ENCODE measurements at regions not wholly inside any gene's neighbourhood (a gene's known extent, or its start where the extent isn't known, plus 50 kb on each side); places are given as distances from the start of the nearest gene placed in this dataset.
"Not testable (repeated sequence)": the region's sequence is repeated elsewhere in the genome, so short reads cannot be mapped to it uniquely, and the experiment has no call there.

DNA sequence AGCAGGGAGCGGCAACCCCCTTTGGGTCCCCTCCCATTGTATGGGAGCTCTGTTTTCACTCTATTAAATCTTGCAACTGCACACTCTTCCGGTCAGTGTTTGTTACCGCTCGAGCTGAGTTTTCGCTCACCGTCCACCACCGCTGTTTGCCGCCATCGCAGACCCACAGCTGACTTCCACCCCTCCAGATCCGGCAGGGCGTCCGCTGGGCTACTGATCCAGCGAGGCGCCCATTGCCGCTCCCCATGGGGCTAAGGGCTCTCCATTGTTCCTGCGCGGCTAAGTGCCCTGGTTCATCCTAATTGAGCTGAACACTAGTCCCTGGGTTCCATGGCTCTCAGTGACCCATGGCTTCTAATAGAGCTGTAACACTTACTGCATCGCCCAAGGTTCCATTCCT is 115.6 kb upstream of the AUTS2 start:
- no peak for DNase-seq (ENCODE audit: low read depth in 2 of 2)

DNA sequence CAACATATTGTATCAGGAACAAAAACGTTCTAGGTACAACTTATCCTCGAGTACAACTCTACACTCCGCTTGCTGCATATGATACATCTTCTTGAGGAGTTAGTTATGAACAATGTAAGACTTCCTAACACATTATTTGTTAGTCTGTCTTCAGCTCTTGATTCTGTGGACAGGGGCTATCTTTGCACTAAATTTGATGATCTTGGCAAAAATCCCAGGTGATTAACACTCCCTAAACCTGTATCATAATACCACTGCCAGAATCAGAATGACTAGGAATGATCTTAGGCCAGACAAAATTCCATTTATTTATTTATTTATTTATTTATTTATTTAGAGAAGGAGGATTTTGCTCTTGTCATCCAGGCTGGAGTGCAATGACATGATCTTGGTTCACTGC is 108.7 kb upstream of the AUTS2 start:
- no peak for DNase-seq (ENCODE audit: low read depth in 2 of 2)

DNA sequence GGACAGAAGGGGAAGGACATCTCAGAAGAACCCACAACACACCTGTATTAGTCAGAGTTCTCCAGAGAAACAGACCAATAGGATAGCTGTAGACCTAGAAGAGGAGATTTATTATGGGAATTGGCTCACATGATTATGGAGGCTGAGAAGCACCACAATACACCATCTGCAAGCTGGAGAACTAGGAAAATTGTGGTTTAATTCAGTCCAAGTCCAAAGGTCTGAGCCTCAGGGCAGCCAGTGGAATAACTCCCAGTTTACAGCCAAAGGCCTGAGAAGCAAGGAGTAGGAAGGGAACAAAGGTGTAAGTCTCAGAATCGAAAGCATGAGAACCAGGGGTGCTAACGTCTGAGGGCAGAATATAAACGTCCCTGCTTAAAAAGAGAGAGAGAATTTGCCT is 99.6 kb upstream of the AUTS2 start:
- DNase-seq (ENCODE audit: low read depth in 2 of 2): no peak

DNA sequence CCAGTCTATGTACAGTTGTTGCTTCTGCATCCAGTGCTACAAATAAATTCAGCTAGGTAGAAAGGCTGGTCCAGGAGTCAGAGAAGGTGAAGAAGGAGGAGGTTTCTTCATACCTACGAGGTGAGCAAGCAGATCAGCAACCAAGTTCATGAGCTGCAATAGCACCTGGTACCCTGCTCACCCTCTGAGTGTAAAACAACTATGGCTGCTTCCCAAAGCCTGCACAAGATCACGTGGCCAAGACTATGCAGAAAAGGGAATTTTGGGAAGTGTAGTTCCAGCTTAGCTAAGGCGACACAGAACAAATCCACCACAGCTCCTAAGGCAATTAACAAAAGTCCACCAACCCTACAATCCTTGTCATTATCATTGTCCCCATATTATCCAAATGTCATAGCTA is 95.9 kb upstream of the AUTS2 start:
- DNase-seq (ENCODE audit: low read depth in 2 of 2): no peak

DNA sequence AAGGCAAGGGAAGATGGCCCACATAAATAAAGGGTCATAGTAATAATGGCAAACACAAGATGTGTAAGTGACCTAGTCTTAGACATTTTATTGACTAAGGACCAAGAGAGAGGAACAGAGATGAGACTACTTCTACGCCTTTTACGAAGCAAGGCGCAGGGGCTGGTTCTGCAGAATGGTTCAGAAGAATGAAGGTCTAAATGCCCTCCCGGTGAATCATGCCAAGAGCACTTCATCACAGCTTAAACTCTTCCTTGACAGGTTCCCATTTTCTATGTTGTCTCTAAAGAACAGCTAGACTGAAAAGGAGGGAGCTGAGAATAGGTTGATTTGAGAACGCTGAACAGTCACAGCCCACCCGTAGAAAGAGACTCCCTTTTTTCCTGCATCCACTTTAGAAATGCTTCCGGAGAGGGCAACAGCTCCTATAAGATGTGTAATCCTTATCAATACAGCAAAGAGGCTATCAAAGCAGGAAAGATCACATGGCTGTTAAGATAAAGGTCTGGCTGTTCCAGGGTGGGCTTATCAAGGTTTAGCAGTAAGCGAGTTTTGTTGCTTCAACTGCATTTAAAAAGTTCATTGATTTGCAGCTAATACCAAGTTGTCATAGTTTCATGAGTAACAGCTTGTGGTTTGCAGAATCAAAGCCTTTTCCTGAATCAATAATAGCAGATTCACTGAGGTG is 93.4 kb upstream of the AUTS2 start:
- DNase-seq (ENCODE audit: low read depth in 2 of 2): no peak

DNA sequence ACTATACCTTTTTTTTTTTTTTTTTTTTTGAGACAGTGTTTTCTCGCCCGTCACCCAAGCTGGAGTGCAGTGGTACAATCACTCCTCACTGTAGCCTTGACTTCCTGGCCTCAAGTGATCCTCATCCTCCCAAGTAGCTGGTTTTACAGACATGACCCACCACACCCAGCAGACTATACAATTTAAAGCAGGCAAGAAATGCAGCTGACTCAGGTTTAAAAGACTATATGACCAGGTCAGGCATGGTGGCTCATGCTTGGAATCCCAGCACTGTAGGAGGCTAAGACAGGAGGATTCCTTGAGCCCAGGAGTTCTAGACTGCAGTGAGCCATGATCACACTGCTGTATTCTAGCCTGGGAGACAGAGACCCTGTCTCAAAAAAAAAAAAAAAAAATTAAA is 89.5 kb upstream of the AUTS2 start:
- no peak for DNase-seq (ENCODE audit: low read depth in 2 of 2)

DNA sequence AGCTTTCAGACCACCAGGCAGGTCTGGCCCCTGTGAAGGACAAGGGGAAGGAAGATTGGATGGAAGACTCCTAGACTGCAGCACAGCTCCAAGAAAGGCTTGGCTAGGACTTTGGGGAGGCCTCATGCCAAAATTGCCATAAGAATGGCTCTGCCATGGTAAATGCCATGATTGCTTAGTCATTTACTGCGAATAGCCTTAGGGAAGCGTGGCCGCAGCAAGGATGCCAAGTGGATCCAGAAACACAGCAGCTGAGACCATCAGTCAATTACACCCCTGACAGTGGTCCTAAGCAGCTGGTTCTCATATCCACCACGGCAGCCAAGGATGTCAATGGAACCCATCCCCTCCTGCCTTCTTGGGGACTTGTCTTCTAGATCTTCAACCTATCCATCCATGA is 88.2 kb upstream of the AUTS2 start:
- DNase-seq (ENCODE audit: low read depth in 2 of 2): no peak

DNA sequence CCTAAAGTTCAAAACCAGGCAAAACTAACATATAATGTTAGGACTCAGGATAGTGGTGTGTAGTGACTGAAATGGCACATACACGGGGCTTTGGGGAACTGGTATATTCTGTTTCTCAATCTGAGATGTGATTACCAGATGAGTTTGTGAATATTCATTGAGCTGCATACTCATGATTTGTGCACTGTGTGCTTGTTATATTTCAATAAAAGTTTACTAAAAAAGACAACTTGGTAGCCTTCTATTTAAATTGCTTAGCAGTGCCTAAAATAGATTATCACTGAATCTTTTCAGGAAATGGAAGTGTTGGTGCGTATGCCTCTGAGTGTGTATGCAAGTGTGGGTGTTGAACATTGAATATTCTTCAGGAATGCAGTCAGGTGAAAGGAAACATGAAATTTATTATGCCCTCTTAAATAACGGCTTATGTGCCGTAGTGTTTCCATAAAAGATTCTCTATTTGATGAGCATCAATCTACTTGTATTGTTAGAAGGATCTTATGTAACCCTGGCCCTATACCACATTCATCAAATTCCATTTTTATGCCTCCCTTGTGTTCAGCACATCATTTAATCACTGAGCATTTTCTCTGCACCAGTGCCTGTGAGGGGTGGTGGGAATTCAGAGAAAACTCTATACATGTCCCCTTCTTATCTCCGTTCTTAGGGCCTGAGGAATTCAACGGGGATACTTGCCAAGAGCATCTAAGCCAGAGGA is 82.6 kb upstream of the AUTS2 start:
- DNase-seq (ENCODE audit: low read depth in 2 of 2): no peak

DNA sequence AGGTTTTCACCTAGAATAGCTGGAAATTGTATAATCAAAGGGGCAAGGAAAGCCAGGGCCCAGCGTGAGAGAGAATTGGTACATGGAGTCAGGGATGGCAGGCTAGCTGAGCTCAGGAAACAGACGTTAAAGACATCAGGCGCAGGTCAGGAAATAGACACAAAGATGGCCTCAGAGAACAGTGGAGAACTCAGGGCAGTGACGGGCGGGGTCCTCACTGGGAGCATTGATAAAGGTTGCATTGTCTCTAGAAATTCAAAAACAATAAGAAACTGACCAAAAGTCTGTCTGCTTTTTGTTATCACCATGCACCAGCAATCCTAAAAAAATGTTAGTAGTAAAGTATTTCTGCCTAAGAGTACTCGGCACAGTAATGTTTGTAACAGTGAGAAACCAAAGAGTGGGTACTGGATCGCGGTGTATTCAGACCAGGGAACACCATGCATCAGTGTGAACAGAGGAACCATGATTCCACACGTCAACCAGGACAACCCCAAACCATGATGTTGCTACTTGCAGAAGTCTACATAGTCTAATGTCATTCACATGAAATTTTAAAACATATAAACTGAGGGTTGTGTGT is 81.9 kb upstream of the AUTS2 start:
- DNase-seq (ENCODE audit: low read depth in 2 of 2): no peak

DNA sequence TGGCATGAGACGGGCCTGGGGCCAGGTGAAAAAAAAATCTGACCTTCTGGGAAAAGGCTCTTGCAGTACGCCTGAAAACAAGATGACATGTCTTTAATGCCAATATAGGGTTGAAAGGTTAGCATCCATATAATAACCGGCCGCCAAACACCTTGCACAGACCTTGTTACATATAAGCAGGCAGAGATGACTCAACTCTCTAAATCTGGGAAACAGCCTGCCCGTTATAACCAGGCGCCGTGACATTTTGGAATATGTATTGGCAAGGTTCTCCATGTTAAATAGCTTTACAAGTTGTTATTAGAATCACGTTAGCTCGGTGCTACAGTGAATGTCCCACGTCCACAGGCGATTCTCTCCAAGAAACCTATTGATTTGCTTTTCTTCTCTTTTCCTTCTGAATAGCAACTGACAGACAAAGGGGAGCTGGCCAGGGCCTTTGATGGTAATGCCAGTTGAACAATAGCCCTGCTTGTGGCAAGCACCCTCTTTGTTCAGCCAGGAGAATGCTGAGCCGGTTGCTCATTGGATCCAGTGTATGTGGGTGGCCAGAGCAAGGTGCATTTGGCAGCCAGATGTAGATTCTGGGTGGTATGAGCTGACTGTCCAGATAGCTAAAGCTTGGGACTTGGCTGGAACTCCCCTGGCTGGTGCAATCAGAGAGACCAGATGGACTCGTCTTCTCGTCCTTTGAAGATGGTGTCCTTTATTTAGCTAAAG is 80.1 kb upstream of the AUTS2 start:
- DNase-seq (ENCODE audit: low read depth in 2 of 2): no peak

DNA sequence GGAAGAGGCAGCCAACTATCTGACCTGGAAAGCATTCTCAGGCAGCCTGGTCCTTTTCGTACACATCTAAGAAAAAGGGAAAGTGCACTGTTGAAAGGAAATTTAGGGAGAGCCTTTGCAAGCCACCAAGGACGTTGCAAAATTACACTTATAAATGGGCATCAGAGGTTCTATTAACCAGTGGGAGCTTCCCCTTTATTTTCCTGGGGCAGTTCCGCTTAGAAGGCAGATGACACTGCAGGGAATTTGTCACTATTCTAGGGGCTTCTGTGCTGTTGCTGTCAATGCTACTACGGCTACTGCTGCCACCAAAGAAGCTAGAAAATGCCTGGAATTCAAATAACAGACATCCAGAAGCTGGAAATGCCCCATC is 79.6 kb upstream of the AUTS2 start:
- no peak for DNase-seq (ENCODE audit: low read depth in 2 of 2)

DNA sequence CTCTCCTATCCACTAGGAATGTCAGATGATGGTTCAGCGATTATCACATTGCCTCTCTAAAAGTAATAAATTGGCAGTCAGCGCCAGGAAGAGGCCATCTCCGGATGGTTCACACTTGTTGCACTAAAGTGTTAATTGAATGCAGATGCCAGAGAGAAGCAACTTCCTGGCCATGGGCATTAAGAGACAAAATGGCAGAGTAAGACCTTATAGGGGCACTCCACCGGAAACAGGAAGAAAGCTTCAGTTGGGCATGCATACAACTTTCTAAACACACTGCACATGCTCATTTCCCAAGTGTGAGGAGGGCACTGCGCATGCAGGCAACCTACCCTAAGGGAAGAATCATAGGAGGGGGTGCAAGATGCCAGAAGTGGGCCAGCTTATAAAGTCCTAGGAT is 71.7 kb upstream of the AUTS2 start:
- DNase-seq (ENCODE audit: low read depth in 2 of 2): no peak

DNA sequence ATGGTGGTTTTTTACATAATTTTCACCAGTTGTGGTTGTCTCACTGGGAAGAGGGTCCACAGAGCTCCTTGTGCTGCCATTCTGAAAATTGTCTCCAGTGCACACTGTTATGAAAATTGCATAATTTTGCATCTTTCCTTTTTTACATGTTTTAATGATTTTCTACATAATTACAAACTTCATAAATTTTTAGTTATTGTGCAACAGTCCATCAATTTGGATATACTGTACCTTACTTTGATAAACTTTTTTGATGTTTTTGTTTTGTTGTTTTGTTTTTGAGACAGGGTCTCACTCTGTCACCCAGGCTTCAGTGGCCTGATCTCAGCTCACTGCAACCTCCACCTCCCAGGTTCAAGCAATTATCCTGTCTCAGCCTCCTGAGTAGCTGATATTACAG is 70.6 kb upstream of the AUTS2 start:
- no peak for DNase-seq (ENCODE audit: low read depth in 2 of 2)

DNA sequence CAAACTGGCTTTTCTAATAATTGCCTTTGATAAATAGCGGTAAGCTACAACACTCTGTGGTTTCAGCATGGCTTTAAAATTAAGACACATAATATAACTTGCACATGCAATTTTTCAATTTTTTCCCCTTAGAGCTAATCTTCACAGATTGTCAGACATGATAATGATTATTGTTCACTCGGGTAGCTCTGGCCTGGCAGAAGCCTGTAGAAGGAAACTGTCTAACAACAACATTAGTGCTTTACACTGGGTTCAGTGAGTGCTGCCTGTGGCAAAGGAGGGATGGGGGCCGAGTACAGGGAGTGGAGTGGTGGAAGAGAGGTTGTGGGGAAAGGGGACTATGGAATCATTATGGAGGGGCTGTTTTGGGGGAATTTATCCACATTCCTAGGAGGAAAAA is 67.2 kb upstream of the AUTS2 start:
- DNase-seq (ENCODE audit: low read depth in 2 of 2): no peak

DNA sequence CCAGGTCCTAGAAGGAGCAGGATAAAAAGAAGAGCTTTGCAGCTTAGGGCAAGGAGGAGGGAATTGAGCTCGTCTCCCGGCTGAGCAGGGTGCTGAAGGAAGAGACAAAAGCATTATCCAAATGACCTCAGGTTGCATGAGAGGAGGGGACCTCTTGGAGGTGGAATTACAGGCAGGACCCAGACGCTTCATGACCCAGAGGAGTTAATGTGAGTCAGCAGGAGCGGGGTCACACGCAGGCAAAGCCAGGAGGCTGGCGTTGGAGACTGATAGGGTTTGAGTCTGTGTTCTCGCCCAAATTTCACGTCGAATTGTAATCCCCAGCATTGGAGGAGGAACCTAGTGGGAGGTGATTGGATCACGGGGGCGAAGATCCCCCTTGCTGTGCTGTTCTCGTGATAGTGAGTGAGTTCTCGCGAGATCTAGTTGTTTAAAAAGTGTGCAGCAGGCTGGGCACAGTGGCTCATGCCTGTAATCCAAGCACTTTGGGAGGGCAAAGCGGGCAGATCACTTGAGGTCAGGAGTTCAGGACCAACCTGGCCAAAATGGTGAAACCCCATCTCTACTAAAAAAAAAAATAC is 63.7 kb upstream of the AUTS2 start:
- DNase-seq (ENCODE audit: low read depth in 2 of 2): no peak

DNA sequence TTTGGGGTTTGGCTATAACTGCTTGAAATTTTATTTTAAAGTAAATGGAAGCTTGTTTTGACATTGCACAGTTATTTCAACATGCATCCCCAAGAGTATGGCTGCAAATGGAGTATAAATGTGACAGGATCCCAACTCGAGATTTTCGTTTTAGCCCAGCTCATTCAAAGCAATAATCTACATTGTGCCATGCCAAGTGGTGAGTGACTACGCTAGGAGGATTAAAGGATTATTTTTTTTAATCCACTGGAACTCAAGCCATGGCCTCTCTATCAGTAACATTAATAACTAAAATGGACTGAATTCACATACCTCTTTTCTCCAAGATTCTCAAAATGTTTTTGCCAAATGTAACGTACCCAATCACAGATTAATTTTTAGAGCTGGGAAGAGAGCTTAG is 60.6 kb upstream of the AUTS2 start:
- no peak for DNase-seq (ENCODE audit: low read depth in 2 of 2)

DNA sequence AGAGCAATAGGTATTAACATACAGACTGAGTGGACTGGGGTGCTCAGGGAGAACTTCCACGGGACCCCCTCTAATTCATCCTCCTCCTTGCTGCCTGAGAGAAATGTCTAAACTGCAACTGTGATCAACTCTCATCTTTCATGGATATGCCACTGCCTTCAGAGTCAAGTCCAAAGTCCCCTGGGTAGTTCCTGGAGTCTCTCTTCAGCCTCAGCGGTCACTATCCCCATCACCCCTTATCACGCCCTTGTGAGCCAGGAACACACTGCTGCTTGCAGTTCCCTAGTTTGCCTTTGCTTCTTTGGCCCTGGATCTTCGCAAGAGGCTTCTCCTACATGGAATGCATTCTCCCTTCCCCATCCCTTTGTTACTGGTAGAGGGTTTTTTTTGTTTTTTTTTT is 58.7 kb upstream of the AUTS2 start:
- no peak for DNase-seq (ENCODE audit: low read depth in 2 of 2)

DNA sequence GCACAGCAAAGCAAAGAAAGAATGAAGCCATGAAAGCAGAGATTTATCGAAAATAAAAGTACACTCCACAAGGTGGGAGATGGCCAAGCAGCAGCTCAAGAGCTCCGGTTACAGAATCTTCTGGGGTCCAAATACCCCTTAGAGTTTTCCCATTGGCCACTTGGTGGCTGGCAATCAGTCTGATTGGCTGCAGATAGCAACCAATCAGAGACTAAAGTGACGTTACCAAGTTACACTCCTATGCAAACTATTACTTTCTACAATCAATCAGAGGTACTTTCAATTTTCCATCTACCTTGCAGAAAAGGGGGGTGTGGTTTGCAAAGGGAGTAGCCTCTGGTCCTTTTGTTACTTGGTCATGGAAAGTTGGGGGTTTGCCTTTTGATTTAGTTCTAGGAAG is 58.0 kb upstream of the AUTS2 start:
- DNase-seq (ENCODE audit: low read depth in 2 of 2): no peak

DNA sequence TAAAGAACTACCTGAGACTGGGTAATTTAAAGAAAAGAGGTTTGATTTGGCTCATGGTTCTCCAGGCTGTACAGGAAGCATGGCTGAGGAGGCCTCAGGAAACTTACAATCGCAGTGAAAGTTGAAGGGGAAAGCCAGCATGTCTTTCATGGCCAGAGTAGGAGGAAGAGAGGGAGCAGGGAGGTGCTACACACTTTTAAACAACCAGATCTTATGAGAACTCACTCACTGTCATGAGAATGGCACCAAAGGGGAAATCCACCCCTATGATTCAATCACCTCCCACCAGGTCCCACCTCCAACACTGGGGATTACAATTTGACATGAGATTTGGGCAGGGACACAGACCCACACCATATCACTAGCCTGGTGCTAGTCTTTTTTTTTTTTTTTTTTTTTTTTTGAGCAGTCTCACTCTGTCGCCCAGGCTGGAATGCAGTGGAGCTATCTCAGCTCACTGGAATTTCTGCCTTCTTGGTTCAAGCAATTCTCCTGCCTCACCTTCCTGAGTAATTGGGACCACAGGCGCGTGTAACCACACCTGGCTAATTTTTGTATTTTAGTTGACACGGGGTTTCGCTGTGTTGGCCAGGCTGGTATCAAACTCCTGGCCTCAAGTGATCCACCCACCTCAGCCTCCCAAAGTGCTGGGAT is 56.4 kb upstream of the AUTS2 start:
- not testable (repeated sequence) for DNase-seq (ENCODE audit: low read depth in 2 of 2)

DNA sequence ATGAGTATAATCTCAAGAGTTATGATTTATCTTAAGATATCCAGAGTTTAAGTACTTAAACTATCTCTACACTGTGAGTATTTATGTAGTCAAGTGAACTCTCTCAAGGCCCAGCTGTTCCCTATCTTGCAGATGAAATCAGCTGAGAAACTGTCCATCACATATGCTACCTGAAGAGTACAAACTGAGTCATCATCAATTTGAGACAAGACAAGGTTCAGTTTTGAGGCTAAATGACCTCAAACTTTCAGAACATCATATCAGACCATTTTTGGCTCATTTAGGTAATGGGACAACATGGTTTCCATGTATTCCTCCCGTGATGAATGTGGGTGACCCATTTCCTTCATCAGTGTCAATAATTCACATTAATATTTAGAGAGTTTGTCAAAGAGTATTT is 53.1 kb upstream of the AUTS2 start:
- no peak for DNase-seq (ENCODE audit: low read depth in 2 of 2)
